GM18505 (cell line): ENCODE measurements at regions not wholly inside any gene's neighbourhood (a gene's known extent, or its start where the extent isn't known, plus 50 kb on each side); places are given as distances from the start of the nearest gene placed in this dataset.
A peak's percentile ranks its signal among the peaks of the same experiment; 100 is the strongest.

Experiments used
- ATAC-seq: cut with Tn5 transposase; IDR thresholded peaks from one replicate; pipeline ENCODE4 v1.9.1; 2021; ENCODE audit not compliant: unreplicated experiment
- POLR2A ChIP-seq: IDR thresholded peaks from 4 replicates; pipeline ENCODE4 v1.6.1; 2011; ENCODE audit warnings: borderline replicate concordance; ENCODE audit not compliant: insufficient read depth, insufficient read length; ENCODE audit errors: extremely low read depth

DNA sequence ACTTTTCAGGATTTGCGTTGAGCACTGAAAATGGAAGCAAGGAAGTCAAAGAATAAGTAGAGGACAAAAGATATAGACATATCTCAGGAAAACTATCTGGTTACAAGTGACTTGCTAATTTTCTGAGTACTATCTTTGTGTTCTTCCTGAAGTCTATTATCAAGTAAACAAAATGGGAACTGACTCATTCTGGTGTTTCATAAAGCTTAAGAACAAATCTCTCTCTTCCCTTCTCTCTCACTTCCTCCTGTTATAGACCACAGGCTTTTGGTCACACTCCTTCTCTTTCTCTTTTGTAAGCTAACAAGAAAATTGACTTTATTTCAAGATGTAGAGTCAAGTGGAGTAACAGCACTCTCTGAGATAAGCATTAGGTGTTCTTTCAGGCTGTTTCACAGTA, 406.6 kb upstream of the SYT1 start:
- no peak for TF ChIP-seq POLR2A
- ATAC-seq = peak; percentile 100

DNA sequence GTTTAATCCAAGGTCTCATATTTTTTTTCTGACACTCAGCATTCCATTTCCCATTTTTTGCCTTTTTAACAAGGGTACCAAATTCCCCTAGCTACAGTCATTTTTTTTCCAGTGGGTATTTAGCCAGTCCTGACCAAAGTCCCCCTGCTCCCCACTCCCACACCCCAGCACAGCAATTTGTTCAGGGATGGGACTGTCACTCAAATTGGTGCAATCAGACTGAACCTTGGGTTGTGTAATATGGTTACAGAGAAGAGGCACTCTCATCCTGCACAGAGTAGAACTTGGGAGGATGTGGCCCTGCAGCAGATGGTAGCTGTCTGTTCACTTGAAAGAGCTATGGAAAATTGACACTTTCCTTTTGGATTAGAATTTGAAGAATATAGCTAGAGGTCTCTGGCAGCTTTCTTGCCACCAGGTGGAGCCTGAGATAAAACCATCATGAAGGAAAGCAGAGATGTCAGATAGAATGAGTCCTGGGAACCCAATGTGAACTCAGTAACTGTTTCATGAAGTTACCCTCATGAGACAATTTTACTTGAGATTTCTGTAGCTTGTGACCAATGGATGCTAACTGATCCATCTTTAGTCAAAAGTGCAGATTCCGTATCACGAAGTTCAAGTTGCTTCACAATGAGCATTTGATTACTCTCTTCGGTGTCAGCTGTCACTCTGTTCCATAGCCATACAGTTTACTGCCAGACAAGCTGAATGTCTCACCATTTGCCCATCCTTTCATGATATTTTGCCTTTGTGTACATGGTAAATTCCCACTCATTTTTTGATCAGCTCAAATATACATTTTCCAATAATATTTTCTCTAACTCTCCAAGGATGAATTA, 394.0 kb upstream of the SYT1 start:
- no peak for TF ChIP-seq POLR2A
- peak; percentile 51 for ATAC-seq

DNA sequence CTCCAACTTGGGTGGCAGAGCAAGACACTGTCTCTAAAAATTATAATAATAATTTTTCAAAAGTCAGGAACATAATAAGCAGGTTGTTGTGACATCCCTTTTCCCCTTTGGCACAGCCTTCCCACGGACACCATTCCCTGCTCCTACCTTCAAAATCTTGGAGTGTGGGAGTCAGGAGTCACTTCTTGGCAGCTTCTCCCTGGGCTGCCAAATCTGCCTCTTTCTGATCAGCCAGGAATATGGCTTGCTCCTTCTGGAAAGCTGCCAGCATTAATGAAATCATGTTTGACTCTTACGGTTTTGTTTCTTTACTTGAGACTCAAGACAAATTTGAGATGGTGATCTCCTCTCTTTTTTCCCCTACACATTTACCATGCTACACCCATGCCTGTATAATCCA, 391.4 kb upstream of the SYT1 start:
- TF ChIP-seq POLR2A = no peak
- no peak for ATAC-seq

DNA sequence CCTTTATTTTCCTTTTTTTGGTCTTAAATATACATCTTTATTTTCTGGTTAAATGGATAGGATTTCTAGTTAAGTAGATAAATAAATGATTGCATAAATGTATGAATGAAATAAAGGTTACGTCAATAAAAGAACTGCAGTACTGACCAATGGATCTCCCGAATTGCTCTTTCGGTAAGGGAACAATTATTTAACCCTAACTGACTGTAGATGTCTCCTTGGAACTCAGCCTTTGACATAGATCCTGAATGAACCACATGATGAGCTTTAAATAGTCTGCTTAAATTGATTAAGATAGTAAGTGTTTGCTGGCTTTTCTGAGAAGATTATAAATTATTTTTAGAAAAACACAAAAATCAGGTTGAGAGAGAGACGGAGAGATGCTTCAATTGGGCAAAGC, 391.0 kb upstream of the SYT1 start:
- no peak for TF ChIP-seq POLR2A
- no peak for ATAC-seq

DNA sequence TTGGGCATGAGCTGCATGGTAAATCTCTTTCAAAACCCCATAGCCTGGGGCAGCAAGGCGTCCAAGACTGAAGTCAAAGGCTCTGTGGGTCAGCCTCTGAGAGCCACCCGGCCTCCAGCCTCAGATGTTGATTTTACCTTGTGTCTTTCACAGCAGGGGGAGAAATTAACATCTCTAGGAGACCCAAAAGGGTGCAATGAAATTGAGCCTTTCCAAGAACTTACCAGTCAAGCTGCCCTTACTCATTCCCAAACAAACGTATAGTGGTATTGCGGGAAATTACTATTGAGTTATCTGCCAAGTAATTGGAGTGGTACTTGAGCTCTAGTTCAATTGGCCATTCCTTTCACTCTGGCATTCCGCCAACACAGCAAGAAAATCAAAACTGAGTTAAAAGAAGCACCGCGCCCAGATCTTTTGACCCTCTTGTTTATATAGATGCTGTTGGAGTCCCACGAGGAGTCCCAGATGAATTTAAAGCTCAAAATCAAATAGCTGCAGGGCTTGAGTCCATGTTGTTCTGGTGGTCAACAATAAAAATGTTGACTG, 380.7 kb upstream of the SYT1 start:
- ATAC-seq = no peak
- TF ChIP-seq POLR2A = no peak

DNA sequence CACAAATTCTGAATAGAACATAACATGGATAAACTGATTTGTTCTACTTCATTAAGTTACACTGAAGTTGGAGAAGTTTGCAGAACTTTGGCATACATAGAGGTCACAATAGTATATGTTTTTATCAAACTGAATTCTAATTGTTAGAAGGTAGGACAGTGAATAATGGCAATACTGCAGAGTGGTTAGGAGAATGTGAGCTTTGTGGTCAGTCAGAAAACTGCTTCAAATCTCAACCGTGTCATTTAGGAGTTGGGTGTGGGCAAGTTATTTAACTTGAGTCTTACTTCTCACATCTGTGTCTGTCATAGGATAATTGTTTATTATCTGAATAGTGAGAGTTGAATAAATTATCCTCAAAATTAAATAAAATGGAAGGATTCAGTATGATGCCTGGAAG, 374.6 kb upstream of the SYT1 start:
- ATAC-seq = no peak
- TF ChIP-seq POLR2A = no peak

DNA sequence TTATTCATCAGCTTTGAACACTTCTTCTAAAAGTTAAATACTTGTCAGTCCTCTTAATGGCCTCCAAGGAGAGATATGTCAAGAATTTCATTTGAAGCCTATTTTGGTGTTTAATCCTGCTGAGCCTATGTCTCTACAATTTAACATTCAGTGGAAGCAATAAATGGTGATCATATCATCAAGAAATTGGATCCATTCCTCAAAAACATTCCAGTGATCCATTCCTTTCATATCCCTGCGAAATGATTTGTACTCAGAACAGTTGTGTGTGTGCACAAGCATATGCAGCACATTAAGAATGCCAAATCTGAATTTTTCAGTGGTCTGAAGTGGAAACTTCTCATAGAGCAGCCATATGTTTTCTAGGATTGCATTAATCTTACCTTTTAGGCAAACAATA, 373.7 kb upstream of the SYT1 start:
- ATAC-seq = no peak
- TF ChIP-seq POLR2A = no peak

DNA sequence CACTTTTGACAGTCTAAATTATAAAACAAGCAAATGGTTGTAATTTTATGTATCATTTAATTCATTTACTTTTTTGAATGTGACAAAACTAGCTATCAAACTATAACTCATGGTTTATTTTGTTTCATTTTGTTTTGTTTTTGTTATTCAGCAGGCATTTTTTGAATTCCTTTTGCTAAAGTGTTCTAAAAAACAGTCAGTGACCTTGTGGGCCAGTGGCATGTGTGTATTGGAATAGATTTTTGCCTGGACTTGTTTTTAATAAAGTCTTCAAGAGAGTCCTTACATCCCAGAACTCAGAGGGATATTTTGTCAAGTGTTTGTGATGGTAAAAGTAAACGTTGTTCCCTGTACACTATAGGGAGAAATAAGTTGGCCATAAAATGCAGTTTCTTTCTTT, 369.7 kb upstream of the SYT1 start:
- no peak for ATAC-seq
- no peak for TF ChIP-seq POLR2A

DNA sequence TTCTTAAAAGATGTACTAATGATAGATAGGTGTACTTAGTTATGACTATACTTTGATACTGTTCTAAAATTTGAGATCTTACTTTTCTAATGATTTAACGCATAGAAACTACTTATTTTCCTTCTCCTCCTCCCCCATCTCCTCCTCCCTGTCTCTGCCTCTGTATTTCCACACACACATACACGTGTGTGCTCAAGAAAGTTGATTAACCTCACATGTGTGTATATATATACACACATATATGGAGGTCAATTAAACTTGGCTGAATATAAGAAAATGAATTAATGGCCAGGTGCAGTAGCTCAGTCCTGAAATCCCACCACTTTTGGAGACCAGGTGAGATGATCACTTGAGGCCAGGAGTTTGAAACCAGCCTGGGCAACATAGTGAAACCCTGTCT, 362.7 kb upstream of the SYT1 start:
- ATAC-seq = no peak

DNA sequence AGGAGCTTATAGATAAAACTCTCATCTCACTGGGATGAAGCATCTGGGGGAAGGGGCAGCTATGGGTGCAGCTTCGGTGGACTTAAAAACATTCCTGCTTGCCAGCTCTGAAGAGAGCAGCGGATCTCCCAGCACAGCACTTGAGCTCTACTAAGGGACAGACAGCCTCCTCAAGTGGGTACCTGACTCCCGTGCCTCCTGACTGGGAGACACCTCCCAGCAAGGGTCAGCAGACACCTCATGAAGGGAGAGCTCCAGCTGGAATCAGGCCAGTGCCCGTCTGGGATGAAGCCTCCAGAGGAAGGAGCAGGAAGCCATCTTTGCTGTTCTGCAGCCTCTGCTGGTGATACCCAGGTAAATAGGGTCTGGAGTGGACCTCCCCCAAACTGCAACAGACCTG, 345.2 kb upstream of the SYT1 start:
- no peak for TF ChIP-seq POLR2A
- ATAC-seq = no peak

More for the DNA sequence above, 362.7 kb upstream of the SYT1 start:
- TF ChIP-seq POLR2A = no peak

DNA sequence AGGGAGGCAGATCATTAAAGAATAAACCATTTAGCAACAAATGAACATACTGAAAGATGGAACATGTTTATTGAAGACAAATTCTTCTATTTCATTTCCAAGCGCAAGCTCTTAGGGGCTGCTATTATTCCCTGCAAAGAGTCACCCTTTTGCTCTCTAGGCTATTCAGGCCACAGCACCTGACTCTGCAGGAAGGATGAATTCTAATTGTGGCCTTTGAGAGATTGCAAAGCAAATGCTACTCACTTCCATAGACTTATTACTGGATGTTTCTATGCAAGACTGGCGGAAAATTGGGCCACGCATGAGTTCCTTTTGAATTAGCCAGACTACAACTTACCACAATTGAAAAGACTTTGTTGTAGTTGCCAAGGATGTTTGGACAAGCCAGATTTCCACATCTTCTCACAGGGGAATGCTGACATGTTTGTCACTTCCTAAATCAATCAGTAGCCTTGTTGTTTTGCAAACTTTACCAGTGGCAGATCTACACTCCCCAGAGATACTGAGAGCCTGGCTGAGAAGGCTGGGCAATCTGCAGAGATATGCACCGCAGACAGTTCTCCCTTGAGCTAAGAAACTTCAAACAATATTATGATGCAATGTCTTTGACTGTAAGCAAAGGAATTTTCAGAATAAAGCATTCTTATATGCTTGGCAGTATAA, 334.3 kb upstream of the SYT1 start:
- no peak for TF ChIP-seq POLR2A
- no peak for ATAC-seq

DNA sequence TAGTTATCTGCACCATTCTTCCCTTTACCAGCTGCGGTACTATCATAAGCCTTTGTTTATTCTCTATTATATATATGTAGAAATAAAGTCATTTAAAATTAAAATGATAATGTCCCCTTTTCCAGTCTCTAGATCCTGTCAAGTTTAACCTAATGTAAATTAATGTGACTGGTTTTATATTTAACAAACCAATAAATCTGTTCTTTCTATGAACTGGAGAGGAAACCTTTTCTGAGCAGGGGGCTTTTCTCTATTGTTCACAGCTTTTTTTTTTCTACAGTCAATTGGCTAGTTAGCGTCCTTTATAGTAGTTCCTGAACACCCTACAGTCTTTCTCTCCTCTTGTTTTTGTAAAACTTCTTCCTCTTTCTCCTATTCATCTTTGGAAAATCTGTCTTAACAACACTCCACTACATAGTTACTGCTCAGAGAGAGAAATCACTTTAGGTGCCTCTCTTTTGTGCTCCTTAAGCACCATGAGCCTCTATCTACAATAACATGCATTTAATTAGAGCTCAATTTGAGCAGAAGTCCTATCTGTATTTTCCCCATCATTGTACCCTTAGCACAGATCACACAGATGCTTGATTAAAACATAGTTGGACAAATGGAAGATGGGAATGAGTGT, 332.6 kb upstream of the SYT1 start:
- ATAC-seq = no peak
- no peak for TF ChIP-seq POLR2A

DNA sequence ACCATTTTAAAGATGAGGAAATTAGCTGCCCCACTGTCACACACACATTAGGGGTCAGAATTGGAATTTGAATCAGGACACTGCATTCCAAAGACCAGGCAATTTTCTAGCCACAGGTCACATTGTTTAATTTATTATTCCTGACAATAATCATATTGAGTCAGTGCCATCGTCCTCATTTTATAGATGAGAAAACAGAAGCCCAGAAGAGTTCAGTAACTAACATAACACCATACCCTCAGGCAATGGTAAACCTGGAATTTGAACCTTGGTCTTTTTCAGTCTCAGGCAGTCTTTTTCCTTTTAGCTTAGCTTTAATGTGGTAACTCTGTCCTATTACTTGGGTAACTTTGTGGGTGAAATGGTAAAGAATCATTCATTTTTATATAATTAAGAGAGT, 330.3 kb upstream of the SYT1 start:
- ATAC-seq = no peak
- no peak for TF ChIP-seq POLR2A

DNA sequence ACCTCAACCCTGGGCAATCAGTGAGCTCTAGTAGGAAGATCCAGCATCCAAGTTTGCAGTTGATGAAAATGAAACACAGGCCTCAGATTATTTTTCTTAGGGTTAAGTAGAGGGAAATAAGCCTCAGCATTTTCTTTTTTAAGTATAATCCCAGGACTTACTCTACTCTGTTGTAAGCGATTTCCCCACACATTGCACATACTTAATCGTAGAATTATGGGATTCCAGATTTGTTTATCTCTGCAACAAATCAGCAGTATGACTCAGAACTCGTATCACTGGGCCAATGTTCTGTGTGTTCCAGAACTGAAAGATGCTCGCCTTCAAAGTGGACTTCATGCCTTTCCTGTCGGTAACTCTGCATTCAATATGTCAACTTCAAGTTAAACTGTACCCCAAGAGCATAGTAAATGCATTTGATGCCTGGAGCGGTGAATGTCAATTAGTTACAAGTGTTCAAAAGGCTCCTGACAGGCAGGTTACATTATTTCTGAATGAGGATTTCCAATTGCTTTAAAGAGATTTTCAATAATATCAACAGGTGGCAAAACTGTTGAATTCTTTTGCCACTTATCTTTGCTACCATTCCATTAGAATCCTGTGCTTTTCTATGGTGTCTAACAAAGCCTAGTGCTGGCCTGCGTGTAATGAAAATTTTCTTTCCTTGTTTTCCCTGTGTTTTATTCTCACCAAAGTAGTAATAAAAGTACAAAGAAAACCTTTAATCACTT, 323.8 kb upstream of the SYT1 start:
- TF ChIP-seq POLR2A = no peak
- no peak for ATAC-seq

DNA sequence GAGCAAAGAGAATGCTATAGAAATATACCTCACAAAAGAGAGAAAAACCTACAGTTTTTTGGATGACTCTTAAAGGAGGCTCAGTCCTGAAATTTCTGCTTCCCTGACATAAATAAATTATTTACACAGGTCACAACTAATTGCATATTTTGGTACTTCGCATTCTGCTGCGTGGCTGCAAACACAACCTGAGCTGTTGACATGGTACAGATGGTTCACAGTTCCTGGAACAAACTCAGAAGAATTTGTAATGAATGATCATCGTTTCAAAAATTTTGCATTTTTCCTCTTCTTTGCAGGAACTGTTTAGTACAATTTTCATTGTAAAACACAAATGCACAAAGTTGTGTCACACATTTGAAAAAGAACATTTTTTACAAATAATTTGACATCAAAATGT, 313.7 kb upstream of the SYT1 start:
- no peak for TF ChIP-seq POLR2A
- no peak for ATAC-seq
